ENCODE measurements at regions not wholly inside any gene's neighbourhood (a gene's known extent, or its start where the extent isn't known, plus 50 kb on each side); places are given as distances from the start of the nearest gene placed in this dataset.

DNA sequence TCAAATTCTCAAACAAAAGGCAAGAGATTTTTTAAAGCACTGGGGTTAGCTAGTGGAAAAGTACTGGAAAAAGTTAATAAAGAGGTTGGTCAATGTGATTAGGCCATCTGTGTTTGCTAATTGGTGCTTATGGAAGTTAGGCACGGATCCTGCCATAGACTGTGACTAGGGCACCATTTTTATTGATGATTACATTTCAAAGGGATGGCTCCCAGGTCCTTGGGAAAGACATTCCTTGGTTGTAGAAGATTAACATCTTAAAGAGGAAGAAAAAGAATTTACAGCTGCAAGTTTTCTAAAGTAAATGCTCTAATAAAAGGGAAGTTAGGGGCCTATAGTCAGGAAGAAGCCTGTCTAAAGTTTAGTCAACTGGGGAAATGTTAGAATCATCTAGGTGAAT lies 1183.3 kb downstream of the DTWD2 start:
- TF ChIP-seq, protein P1, sequence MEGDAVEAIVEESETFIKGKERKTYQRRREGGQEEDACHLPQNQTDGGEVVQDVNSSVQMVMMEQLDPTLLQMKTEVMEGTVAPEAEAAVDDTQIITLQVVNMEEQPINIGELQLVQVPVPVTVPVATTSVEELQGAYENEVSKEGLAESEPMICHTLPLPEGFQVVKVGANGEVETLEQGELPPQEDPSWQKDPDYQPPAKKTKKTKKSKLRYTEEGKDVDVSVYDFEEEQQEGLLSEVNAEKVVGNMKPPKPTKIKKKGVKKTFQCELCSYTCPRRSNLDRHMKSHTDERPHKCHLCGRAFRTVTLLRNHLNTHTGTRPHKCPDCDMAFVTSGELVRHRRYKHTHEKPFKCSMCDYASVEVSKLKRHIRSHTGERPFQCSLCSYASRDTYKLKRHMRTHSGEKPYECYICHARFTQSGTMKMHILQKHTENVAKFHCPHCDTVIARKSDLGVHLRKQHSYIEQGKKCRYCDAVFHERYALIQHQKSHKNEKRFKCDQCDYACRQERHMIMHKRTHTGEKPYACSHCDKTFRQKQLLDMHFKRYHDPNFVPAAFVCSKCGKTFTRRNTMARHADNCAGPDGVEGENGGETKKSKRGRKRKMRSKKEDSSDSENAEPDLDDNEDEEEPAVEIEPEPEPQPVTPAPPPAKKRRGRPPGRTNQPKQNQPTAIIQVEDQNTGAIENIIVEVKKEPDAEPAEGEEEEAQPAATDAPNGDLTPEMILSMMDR (IDR thresholded peaks at IDR 0.05), result no peak
- TF ChIP-seq POLR2AphosphoS5 (IDR thresholded peaks at IDR 0.05), result no peak
